ENCODE measurements at regions not wholly inside any gene's neighbourhood (a gene's known extent, or its start where the extent isn't known, plus 50 kb on each side); places are given as distances from the start of the nearest gene placed in this dataset.

DNA sequence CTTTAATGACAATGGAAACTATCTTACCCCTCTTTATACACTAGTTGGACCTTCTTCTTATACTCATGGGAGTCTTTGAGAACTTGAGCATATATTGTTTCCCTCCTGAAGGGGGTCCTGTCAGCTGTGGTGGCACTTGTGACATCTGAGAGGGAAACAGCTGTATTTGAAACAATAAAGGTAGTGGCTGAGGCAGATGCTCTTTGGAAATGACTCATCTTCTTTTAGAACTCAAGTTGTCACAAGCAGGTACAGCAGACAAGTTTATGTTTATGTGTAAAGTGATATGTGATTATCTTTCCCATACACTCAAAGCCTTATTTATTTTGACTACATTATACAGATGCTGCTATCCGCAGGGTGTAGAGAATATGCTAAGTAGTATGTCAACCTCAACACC, 220.0 kb upstream of the GRM7 start:
- Histone ChIP-seq H3K4me3 (no peak overlapping the region), H3K36me3 (no peaks in the 10 kb centered on the region), H3K4me1 (no peaks in the 10 kb centered on the region), H3K9me3 (no peaks in the 10 kb centered on the region), H3K27me3 (no peaks in the 10 kb centered on the region), H3K27ac (no peak overlapping the region)
- DNase-seq: no peak
- 93% methylated on average over 1 of the region's 1 CpG for WGBS, 2 donors
- TF ChIP-seq, protein P1, sequence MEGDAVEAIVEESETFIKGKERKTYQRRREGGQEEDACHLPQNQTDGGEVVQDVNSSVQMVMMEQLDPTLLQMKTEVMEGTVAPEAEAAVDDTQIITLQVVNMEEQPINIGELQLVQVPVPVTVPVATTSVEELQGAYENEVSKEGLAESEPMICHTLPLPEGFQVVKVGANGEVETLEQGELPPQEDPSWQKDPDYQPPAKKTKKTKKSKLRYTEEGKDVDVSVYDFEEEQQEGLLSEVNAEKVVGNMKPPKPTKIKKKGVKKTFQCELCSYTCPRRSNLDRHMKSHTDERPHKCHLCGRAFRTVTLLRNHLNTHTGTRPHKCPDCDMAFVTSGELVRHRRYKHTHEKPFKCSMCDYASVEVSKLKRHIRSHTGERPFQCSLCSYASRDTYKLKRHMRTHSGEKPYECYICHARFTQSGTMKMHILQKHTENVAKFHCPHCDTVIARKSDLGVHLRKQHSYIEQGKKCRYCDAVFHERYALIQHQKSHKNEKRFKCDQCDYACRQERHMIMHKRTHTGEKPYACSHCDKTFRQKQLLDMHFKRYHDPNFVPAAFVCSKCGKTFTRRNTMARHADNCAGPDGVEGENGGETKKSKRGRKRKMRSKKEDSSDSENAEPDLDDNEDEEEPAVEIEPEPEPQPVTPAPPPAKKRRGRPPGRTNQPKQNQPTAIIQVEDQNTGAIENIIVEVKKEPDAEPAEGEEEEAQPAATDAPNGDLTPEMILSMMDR (IDR thresholded peaks at IDR 0.05): no peak
- TF ChIP-seq EP300 (IDR thresholded peaks at IDR 0.05) (no peak), POLR2AphosphoS5 (IDR thresholded peaks at IDR 0.05) (no peak), POLR2A (IDR thresholded peaks at IDR 0.05) (no peak)
- intact Hi-C loops (cut with DNase I): no loop called here

DNA sequence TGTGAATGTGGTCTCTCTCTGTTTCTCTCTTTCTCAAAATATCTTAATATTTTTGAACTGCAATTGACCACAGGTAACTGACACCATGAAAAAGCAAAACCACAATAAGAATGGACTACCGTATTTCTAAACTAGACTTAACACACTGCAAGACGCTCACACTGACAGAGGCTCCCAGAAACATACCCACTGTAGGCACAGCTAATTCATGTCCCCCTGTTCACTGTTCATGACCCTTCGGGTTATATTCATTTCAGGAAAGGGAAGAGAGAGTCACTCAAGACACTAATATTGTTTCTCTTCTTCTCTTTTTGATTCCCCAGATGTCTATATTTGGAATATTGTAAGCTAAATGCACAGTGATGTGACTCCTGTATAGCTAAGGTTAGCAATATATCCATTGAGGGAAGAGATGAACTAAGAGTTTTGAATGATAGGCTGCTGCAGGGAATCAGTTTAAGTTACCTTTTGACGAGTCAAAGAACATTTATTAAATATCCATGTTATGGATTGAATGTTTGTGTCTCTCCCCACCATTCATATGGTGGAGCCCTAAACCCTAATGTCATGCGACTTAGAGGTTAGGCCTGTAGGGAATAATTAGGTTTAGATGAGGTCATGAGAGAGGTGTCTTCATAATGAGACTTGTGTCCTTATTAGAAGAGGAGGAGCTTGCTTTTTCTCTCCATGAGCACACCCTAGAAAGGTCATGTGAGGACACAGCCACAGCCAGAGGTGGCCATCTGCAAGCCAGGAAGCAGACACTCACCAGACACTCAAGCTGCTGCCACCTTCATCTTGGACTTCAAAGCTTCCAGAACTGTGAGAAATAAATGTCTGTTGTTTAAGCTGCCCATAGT, 216.6 kb upstream of the GRM7 start:
- no peaks in the 10 kb centered on the region for H3K4me1 ChIP-seq
- H3K4me3 ChIP-seq: no peak overlapping the region
- no peaks in the 10 kb centered on the region for H3K36me3 ChIP-seq
- WGBS, 2 donors: 89 to 94% methylated on average over 5 of the region's 5 CpGs
- DNase-seq: no peak
- H3K27ac ChIP-seq: no peak overlapping the region
- no peaks in the 10 kb centered on the region for H3K27me3 ChIP-seq
- intact Hi-C loops (cut with DNase I): no loop called here
- no peaks in the 10 kb centered on the region for H3K9me3 ChIP-seq
- no peak for TF ChIP-seq POLR2A (IDR thresholded peaks at IDR 0.05)

DNA sequence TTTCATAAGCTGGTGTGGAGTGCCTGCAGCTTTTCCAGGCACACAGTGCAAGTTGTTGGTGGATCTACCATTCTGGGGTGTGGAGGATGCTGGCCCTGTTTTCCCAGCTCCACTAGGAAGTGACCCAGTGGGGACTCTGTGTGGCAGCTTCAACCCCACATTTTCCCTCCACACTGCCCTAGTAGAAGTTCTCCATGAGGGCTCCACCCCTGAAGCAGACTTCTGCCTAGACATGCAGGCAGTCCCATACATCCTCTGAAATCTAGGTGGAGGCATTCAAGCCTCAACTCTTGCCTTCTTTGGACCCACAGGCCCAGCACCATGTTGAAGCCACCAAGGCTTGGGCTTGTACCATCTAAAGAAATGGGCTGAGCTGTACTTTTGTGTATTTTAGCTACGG, 206.2 kb upstream of the GRM7 start:
- WGBS, 2 donors: 94 to 100% methylated on average over 1 of the region's 1 CpG
- no peaks in the 10 kb centered on the region for H3K27me3 ChIP-seq
- no peaks in the 10 kb centered on the region for H3K36me3 ChIP-seq
- H3K4me3 ChIP-seq: no peak overlapping the region
- no peaks in the 10 kb centered on the region for H3K4me1 ChIP-seq
- DNase-seq: no peak
- no peak for TF ChIP-seq POLR2AphosphoS5 (IDR thresholded peaks at IDR 0.05)
- TF ChIP-seq, protein P1 (IDR thresholded peaks at IDR 0.05): no peak
- no peak for TF ChIP-seq EP300 (IDR thresholded peaks at IDR 0.05)
- no peak for TF ChIP-seq POLR2A (IDR thresholded peaks at IDR 0.05)
- intact Hi-C loops (cut with DNase I): no loop called here
- no peak overlapping the region for H3K27ac ChIP-seq
- H3K9me3 ChIP-seq: peaks cover 0 to 15% (median 5%) of the 10 kb centered on the region in 4 donors

DNA sequence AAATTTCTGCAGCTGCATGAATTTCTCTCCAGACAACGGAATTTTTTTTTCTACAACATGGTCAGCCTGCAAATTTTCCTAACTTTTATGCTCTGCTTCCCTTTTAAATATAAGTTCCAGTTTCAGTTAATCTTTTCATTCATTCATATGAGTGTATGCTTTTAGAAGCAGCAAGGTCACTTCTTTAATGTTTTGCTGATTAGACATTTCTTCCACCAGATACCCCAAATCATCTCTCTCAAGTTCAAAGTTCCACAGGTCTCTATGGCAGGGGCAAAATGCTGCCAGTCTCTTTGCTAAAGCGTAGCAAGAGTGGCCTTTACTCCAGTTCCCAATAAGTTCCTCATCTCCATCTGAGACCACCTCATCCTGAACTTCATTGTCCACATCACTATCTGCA, 205.6 kb upstream of the GRM7 start:
- no peaks in the 10 kb centered on the region for H3K27me3 ChIP-seq
- no peaks in the 10 kb centered on the region for H3K4me1 ChIP-seq
- no peak overlapping the region for H3K4me3 ChIP-seq
- H3K27ac ChIP-seq: no peak overlapping the region
- no peak for TF ChIP-seq EP300 (IDR thresholded peaks at IDR 0.05)
- TF ChIP-seq, protein P1 (IDR thresholded peaks at IDR 0.05): no peak
- TF ChIP-seq POLR2A (IDR thresholded peaks at IDR 0.05): no peak
- TF ChIP-seq POLR2AphosphoS5 (IDR thresholded peaks at IDR 0.05): no peak
- no peaks in the 10 kb centered on the region for H3K36me3 ChIP-seq
- intact Hi-C loops (cut with DNase I): no loop called here
- peaks cover 0 to 15% (median 5%) of the 10 kb centered on the region in 4 donors for H3K9me3 ChIP-seq
- DNase-seq: no peak
- 88 to 94% methylated on average over 2 of the region's 2 CpGs for WGBS, 2 donors

DNA sequence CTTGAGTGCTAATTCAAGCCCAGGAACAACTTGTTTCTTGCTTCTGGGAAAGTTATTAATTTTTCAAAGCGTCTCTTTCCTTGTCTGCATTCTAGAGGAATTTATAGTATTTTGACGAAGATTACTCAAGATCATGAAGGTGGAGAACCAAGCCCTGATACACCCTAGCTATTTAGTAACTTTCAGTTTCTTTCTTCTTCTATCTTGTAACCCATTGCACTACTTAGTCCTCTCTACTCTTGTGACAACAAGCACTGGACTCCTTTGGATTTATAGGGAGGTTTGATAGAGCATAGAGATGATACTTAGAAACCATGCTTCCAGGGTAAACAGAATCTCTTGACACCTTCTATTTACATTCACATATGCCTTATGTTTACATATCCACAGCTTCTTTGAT, 203.3 kb upstream of the GRM7 start:
- H3K36me3 ChIP-seq: no peaks in the 10 kb centered on the region
- intact Hi-C loops (cut with DNase I): no loop called here
- H3K27me3 ChIP-seq: no peaks in the 10 kb centered on the region
- no peak overlapping the region for H3K27ac ChIP-seq
- H3K4me3 ChIP-seq: no peak overlapping the region
- no peaks in the 10 kb centered on the region for H3K4me1 ChIP-seq
- no peak for TF ChIP-seq EP300 (IDR thresholded peaks at IDR 0.05)
- TF ChIP-seq, protein P1 (IDR thresholded peaks at IDR 0.05): no peak
- no peak for TF ChIP-seq POLR2AphosphoS5 (IDR thresholded peaks at IDR 0.05)
- TF ChIP-seq POLR2A (IDR thresholded peaks at IDR 0.05): no peak
- peaks cover 0 to 23% (median 5%) of the 10 kb centered on the region in 4 donors for H3K9me3 ChIP-seq
- DNase-seq: no peak
- 62 to 64% methylated on average over 2 of the region's 2 CpGs for WGBS, 2 donors
